ENCODE measurements at regions not wholly inside any gene's neighbourhood (a gene's known extent, or its start where the extent isn't known, plus 50 kb on each side); places are given as distances from the start of the nearest gene placed in this dataset.
"Not testable (repeated sequence)": the region's sequence is repeated elsewhere in the genome, so short reads cannot be mapped to it uniquely, and the experiment has no call there.

GRCh38 chr7:79400-80055 lies 112.8 kb upstream of the FAM20C start:
- not testable (repeated sequence) for TF ChIP-seq CTCF (conservative IDR thresholded peaks at IDR 0.05; ENCODE audit: low read depth in 2 of 2); EZH2 (IDR thresholded peaks at IDR 0.05; ENCODE audit: low read depth, unreplicated experiment); POLR2AphosphoS5 (IDR thresholded peaks at IDR 0.05; ENCODE audit: low read depth)

Measured in GM23338 (cell line).